OCI-LY3 (cell line): ENCODE measurements at regions not wholly inside any gene's neighbourhood (a gene's known extent, or its start where the extent isn't known, plus 50 kb on each side); places are given as distances from the start of the nearest gene placed in this dataset.

Experiments
- H2AFZ ChIP-seq: fragments of 200-600, 300-600 bp; shearing (Covaris generic); 2 replicates; pipeline ENCODE4 v1.6.0; 2014; ENCODE audit warnings: antibody characterized with exemption, low read depth, low read length
- H3K27ac ChIP-seq: fragments of 200-600, 300-600 bp; sonication (generic); 2 replicates; pipeline ENCODE4 v1.5.1; 2014; ENCODE audit warnings: mild to moderate bottlenecking, low read length, moderate library complexity, mixed read lengths
- H3K27me3 ChIP-seq: fragments of 200-600, 300-600 bp; sonication (generic); 2 replicates; pipeline ENCODE4 v1.6.1; 2014; ENCODE audit warnings: low read depth, low read length, mixed read lengths
- H3K36me3 ChIP-seq: fragments of 200-600, 300-600 bp; sonication (generic); replicated peaks from 2 replicates; pipeline ENCODE3; 2014; ENCODE audit warnings: low read depth, low read length, mixed read lengths
- H3K4me1 ChIP-seq: fragments of 300-600, 200-600 bp; sonication (generic); 2 replicates; pipeline ENCODE4 v1.6.1; 2014; ENCODE audit warnings: low read length, mixed read lengths
- H3K4me2 ChIP-seq: fragments of 200-600, 300-600 bp; sonication (generic); 2 replicates; pipeline ENCODE4 v1.6.1; 2014; ENCODE audit warnings: low read length, mixed read lengths
- H3K4me3 ChIP-seq: fragments of 300-600, 200-600 bp; sonication (generic); 2 replicates; pipeline ENCODE4 v1.5.1; 2014; ENCODE audit warnings: antibody characterized with exemption, mild to moderate bottlenecking, low read length, moderate library complexity
- H3K79me2 ChIP-seq: fragments of 300-600, 200-600 bp; shearing (Covaris generic); 2 replicates; pipeline ENCODE4 v1.6.1; 2014; ENCODE audit warnings: mild to moderate bottlenecking, low read length, mixed read lengths
- H3K9ac ChIP-seq: fragments of 300-600, 200-600 bp; shearing (Covaris generic); 2 replicates; pipeline ENCODE4 v1.6.0; 2014; ENCODE audit warnings: mild to moderate bottlenecking, low read length, moderate library complexity
- H3K9me3 ChIP-seq: fragments of 200-600, 300-600 bp; shearing (Covaris generic); 2 replicates; pipeline ENCODE4 v1.6.1; 2014; ENCODE audit warnings: low read length, mixed read lengths; ENCODE audit not compliant: insufficient read depth
- H4K20me1 ChIP-seq: fragments of 200-600, 300-600 bp; sonication (generic); 2 replicates; pipeline ENCODE4 v1.6.1; 2016; ENCODE audit warnings: low read length, mixed read lengths; ENCODE audit not compliant: insufficient read depth
- CTCF ChIP-seq: fragments of 200-600, 300-600 bp; sonication (generic); IDR thresholded peaks from 2 replicates; pipeline ENCODE4 v1.5.1; 2014; ENCODE audit warnings: antibody characterized with exemption, low read length, low read depth
- EZH2phosphoT487 ChIP-seq: fragments of 200-600 bp; shearing (Covaris generic); IDR thresholded peaks from 2 replicates; pipeline ENCODE4 v1.6.1; 2018; ENCODE audit warnings: antibody characterized with exemption, mixed run types, low read depth

GRCh38 chr18:22297008-22297407 is 120.7 kb downstream of the CTAGE1 start:
- Histone ChIP-seq H3K27me3 (peaks cover 19% of the 10 kb centered on the region; the same call in 1 of the 2 replicates), H3K36me3 (no peaks in the 10 kb centered on the region), H3K4me1 (no peaks in the 10 kb centered on the region), H4K20me1 (no peaks in the 10 kb centered on the region), H3K4me2 (no peak overlapping the region), H3K4me3 (no peak overlapping the region), H3K9me3 (no peaks in the 10 kb centered on the region), H3K9ac (no peak overlapping the region), H2AFZ (no peak overlapping the region), H3K27ac (no peak overlapping the region), H3K79me2 (no peaks in the 10 kb centered on the region)
- TF ChIP-seq EZH2phosphoT487 (no peak), CTCF (no peak)

DNA sequence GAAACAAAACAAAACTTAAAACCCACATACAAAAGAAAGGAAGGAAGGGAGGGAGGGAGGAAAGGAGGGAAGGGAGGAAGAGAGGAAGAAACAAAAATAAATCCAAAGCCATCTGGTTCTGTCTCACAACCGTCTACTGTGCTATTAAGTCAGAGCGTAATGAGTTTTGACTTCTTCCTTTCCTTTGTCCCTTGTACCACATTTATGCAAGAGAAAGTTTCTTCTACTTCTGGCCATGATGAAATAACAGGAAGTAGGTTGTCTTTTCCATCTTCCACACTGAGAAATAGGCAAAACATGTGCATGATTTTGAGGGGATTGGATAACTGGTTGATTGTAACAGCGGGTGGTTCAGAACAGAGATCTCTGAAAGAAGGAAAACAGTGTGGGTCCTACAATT is 121.4 kb downstream of the CTAGE1 start:
- no peaks in the 10 kb centered on the region for H3K4me1 ChIP-seq

GRCh38 chr18:22293417-22293816 is 124.0 kb downstream of the GATA6 start:
- Histone ChIP-seq H3K79me2 (no peaks in the 10 kb centered on the region), H3K36me3 (no peaks in the 10 kb centered on the region), H4K20me1 (no peaks in the 10 kb centered on the region), H3K4me3 (no peak overlapping the region), H3K27ac (no peak overlapping the region), H3K9ac (no peak overlapping the region), H3K4me1 (no peaks in the 10 kb centered on the region), H3K4me2 (no peak overlapping the region), H3K27me3 (peaks cover 14% of the 10 kb centered on the region; the same call in 1 of the 2 replicates), H3K9me3 (no peaks in the 10 kb centered on the region), H2AFZ (no peak overlapping the region)
- TF ChIP-seq EZH2phosphoT487 (no peak), CTCF (no peak)

More for the DNA sequence above, 121.4 kb downstream of the CTAGE1 start:
- Histone ChIP-seq H4K20me1 (no peaks in the 10 kb centered on the region), H3K9me3 (no peaks in the 10 kb centered on the region), H3K79me2 (no peaks in the 10 kb centered on the region), H3K9ac (no peak overlapping the region), H3K27me3 (peaks cover 14% of the 10 kb centered on the region; the same call in 1 of the 2 replicates), H2AFZ (no peak overlapping the region), H3K36me3 (no peaks in the 10 kb centered on the region), H3K4me3 (no peak overlapping the region), H3K27ac (no peak overlapping the region), H3K4me2 (no peak overlapping the region)
- TF ChIP-seq CTCF (no peak), EZH2phosphoT487 (no peak)

GRCh38 chr18:22290004-22290403 is 120.6 kb downstream of the GATA6 start:
- H3K27me3 ChIP-seq, result peaks cover 5% of the 10 kb centered on the region; the same call in 1 of the 2 replicates

More at GRCh38 chr18:22290004-22290403, 120.6 kb downstream of the GATA6 start:
- Histone ChIP-seq H3K4me3 (no peak overlapping the region), H3K4me1 (peaks cover 9% of the 10 kb centered on the region), H3K79me2 (no peaks in the 10 kb centered on the region), H3K36me3 (no peaks in the 10 kb centered on the region), H2AFZ (no peak overlapping the region), H3K9me3 (no peaks in the 10 kb centered on the region), H3K9ac (no peak overlapping the region), H4K20me1 (no peaks in the 10 kb centered on the region), H3K4me2 (no peak overlapping the region), H3K27ac (no peak overlapping the region)
- no peak for TF ChIP-seq CTCF
- TF ChIP-seq EZH2phosphoT487, result no peak
